NCI-H226 (cell line): ENCODE measurements at regions not wholly inside any gene's neighbourhood (a gene's known extent, or its start where the extent isn't known, plus 50 kb on each side); places are given as distances from the start of the nearest gene placed in this dataset.
"Not testable (repeated sequence)": the region's sequence is repeated elsewhere in the genome, so short reads cannot be mapped to it uniquely, and the experiment has no call there.

Experiments
- DNase-seq: peaks from one replicate; pipeline ENCODE4 v3.0.0-alpha.2; 2015

- DNase-seq, result no peak
These were observed 566.4 kb downstream of the DACH1 start for GRCh38 chr13:71300602-71301001.

- DNase-seq, result no peak
These were observed 575.2 kb downstream of the DACH1 start for GRCh38 chr13:71291842-71292146.

- peak; percentile 21 for DNase-seq
These were observed 575.8 kb downstream of the DACH1 start for GRCh38 chr13:71290963-71291841.

- DNase-seq, result not testable (repeated sequence)
These were observed 577.0 kb downstream of the DACH1 start for GRCh38 chr13:71289980-71290379.

GRCh38 chr13:71285700-71286099 lies 581.3 kb downstream of the DACH1 start:
- no peak for DNase-seq

- DNase-seq, result no peak
These were observed 588.5 kb downstream of the DACH1 start for GRCh38 chr13:71278512-71278911.

- no peak for DNase-seq
These were observed 591.9 kb downstream of the DACH1 start for GRCh38 chr13:71274923-71275608.

GRCh38 chr13:71261256-71261655 lies 605.7 kb downstream of the DACH1 start:
- DNase-seq, result no peak

- DNase-seq, result no peak
These were observed 606.8 kb downstream of the DACH1 start for GRCh38 chr13:71260246-71260645.

- no peak for DNase-seq
These were observed 611.4 kb downstream of the DACH1 start for GRCh38 chr13:71255633-71256032.

GRCh38 chr13:71254384-71254783 lies 612.6 kb downstream of the DACH1 start:
- no peak for DNase-seq

- DNase-seq, result no peak
These were observed 614.8 kb downstream of the DACH1 start for GRCh38 chr13:71252184-71252704.

- no peak for DNase-seq
These were observed 615.6 kb downstream of the DACH1 start for GRCh38 chr13:71251292-71251951.

GRCh38 chr13:71249011-71249410 lies 618.0 kb downstream of the DACH1 start:
- no peak for DNase-seq

- DNase-seq, result no peak
These were observed 622.8 kb downstream of the DACH1 start for GRCh38 chr13:71244161-71244560.

GRCh38 chr13:71242201-71242600 lies 624.8 kb downstream of the DACH1 start:
- no peak for DNase-seq

- DNase-seq, result no peak
These were observed 626.1 kb downstream of the DACH1 start for GRCh38 chr13:71240911-71241310.

GRCh38 chr13:71237332-71237731 lies 629.7 kb downstream of the DACH1 start:
- DNase-seq, result no peak

GRCh38 chr13:71219698-71220415 lies 647.1 kb downstream of the DACH1 start:
- no peak for DNase-seq

- no peak for DNase-seq
These were observed 648.0 kb downstream of the DACH1 start for GRCh38 chr13:71218960-71219359.

GRCh38 chr13:71217827-71218226 lies 649.2 kb downstream of the DACH1 start:
- DNase-seq, result no peak

- DNase-seq, result no peak
These were observed 652.2 kb downstream of the DACH1 start for GRCh38 chr13:71214821-71215220.

- no peak for DNase-seq
These were observed 652.6 kb downstream of the DACH1 start for GRCh38 chr13:71214357-71214756.
